ENCODE measurements at regions not wholly inside any gene's neighbourhood (a gene's known extent, or its start where the extent isn't known, plus 50 kb on each side); places are given as distances from the start of the nearest gene placed in this dataset.

DNA sequence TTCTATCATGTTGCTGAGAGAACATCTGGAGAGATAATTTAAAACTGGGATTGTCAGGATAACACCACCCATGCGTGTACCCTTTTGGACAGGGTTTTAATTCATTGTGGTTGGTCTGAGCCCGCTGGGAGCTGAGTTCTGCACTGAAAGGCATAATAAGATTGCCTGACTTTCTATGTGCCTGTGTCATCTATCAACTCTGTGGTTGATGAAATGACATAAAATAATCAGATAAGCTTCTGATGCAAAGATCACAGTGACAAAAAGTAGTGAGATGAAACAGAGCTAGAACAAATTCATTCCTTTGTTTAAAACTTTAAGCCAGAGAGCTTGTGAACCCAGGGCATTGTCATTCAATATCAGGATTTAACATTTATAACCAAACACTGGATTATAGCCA lies 98.7 kb downstream of the BBS10 start:
- DNase-seq (ENCODE audit: low read depth), result no peak
- TF ChIP-seq, protein P1, sequence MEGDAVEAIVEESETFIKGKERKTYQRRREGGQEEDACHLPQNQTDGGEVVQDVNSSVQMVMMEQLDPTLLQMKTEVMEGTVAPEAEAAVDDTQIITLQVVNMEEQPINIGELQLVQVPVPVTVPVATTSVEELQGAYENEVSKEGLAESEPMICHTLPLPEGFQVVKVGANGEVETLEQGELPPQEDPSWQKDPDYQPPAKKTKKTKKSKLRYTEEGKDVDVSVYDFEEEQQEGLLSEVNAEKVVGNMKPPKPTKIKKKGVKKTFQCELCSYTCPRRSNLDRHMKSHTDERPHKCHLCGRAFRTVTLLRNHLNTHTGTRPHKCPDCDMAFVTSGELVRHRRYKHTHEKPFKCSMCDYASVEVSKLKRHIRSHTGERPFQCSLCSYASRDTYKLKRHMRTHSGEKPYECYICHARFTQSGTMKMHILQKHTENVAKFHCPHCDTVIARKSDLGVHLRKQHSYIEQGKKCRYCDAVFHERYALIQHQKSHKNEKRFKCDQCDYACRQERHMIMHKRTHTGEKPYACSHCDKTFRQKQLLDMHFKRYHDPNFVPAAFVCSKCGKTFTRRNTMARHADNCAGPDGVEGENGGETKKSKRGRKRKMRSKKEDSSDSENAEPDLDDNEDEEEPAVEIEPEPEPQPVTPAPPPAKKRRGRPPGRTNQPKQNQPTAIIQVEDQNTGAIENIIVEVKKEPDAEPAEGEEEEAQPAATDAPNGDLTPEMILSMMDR (conservative IDR thresholded peaks at IDR 0.05; ENCODE audit: low read depth, low read length), result no peak
- no peak overlapping the region for H3K4me3 ChIP-seq (ENCODE audit: low read depth, low read length)

DNA sequence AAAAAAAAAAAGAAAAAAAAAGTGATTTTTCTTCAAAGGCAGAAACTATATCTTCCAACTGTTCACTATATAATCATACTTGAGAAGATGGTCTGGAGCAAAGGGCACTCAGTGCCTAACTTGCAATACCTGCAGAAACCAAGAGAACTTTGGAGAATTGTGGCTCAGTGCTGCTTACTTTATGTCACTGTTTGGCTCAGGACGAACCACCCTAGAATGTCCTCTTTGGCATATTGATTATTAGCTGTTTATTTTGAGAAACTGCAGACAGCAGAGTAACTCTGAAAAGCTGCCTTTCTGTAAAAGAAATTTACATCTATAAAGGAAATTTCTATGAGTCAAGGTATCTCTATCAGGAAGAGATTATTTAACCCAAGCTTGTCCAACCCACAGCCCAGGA lies 100.2 kb downstream of the BBS10 start:
- TF ChIP-seq, protein P1 (conservative IDR thresholded peaks at IDR 0.05; ENCODE audit: low read depth, low read length), result no peak
- DNase-seq (ENCODE audit: low read depth), result no peak
- H3K4me3 ChIP-seq (ENCODE audit: low read depth, low read length), result no peak overlapping the region

DNA sequence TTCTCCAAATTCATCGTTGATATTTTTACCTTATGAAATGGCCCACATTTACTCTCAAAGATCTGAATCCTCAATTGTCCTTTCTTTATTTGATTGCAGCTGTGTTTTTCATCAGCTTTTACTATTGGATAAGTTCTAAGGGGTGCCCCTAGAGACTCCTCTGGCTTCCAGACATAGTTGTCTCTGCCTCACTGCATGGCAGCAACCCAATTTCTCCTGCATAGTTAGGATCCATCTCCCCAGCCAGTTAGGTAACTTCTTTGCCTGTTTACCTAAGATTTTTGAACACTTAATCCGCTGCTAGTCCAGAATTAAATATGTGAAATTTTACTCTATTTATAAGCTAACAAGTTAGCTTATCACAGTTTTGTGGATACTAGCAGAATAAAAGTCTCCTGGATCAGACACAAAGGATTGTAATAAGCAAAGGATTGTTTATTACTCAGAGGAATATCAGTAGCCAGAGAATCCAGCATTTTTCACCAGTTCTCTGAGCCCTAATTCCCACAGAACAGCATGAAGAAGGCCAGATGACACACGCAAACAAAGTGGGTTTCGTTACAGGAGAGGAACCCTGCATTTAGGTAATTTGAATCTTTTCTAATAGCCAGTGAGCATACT lies 101.1 kb downstream of the BBS10 start:
- TF ChIP-seq, protein P1 (conservative IDR thresholded peaks at IDR 0.05; ENCODE audit: low read depth, low read length), result no peak

DNA sequence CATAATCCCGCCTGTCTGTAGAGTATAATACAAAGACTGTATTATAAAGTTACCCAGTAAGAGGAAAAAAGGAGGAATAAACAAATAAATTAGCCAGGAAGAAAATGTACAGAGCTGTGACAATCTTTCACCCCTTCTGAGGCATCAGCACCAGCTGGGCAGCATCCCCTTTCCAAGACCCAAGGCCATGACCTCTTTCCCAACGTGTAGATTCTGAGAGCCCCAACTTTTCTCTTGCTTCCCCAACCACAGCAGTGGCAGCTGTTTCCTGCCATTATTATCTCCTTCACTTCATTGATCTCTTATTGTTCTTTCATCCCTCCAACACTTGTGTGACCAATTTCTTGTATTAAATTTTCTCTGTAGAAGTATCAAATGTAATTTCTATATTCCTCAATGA lies 101.6 kb downstream of the BBS10 start:
- no peak for DNase-seq (ENCODE audit: low read depth)
- TF ChIP-seq, protein P1 (conservative IDR thresholded peaks at IDR 0.05; ENCODE audit: low read depth, low read length), result no peak
- H3K4me3 ChIP-seq (ENCODE audit: low read depth, low read length), result no peak overlapping the region

More for the DNA sequence above, 101.1 kb downstream of the BBS10 start:
- peak; percentile 70 for DNase-seq (ENCODE audit: low read depth)
- H3K4me3 ChIP-seq (ENCODE audit: low read depth, low read length), result no peak overlapping the region

DNA sequence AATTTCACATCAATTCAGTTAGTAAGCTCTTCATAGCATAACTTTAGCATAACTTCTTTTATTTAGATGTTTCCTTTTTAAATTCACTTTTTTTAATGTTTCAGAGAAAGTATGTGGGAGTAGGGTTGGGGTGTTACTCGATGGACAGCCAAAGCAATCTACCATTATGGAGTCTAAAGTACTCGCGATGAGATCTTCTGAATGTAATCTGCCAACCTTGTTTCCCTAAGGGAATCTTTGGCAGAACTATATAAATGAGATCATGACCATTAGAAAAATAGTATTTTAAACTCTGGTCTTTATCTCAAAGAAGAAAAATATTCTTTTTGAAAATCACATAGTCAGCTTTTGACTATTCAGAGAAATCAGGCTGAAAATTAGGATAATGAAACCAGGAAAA lies 103.9 kb downstream of the BBS10 start:
- no peak overlapping the region for H3K4me3 ChIP-seq (ENCODE audit: low read depth, low read length)
- TF ChIP-seq, protein P1 (conservative IDR thresholded peaks at IDR 0.05; ENCODE audit: low read depth, low read length), result no peak
- no peak for DNase-seq (ENCODE audit: low read depth)

DNA sequence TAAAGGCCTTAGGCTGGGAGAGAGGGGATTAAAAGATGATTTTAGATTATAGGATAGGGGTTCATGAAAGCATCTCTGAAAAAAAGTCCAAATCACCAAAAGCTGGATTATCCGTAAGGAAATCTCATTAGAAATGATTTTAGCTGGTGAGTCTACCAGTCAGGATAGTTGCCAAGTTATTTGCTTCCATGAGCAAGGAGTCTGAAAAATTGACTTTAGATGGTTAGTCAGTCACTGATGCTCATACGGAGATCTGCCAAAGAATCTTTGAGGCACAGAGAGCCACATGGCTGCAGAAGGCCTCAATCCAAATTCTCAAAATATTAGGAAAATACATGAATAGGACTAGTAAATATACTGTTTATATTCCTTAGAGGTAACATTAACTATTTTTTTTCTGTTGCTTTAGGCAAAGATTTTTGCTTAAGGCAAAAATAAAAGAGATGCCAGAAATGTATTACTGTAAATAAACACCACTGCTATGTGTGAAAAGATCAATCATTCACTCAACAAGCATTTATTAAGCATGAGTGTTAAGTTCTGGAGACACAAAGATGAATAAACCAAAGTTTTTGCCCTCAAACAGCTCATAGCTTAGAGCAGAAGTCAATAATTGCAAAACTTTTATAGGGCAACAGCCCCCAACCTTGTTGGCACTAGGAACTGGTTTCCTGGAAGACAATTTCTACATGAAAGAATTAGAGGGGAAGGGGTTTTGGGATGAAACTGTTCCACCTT lies 105.2 kb downstream of the BBS10 start:
- DNase-seq (ENCODE audit: low read depth), result no peak
- TF ChIP-seq, protein P1 (conservative IDR thresholded peaks at IDR 0.05; ENCODE audit: low read depth, low read length), result no peak
- no peak overlapping the region for H3K4me3 ChIP-seq (ENCODE audit: low read depth, low read length)

DNA sequence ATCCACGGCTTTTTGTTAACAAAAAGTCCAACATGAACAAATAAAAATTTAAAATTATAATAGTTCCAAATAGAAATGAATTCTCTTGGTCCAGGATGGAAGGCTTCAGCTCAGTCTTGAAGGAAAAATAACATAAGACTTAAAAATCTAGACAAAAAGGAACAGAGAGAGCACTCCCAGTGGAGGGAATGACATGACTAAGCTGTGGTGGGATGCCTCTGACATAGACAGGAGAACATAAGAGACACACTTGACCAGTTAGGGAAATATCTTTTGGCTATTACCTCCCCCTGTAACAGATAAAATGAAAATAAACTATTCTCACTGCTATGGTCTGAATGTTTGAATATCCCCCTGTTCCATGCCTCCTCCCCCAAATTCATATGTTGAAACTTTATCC lies 106.8 kb downstream of the BBS10 start:
- TF ChIP-seq, protein P1 (conservative IDR thresholded peaks at IDR 0.05; ENCODE audit: low read depth, low read length), result peak; percentile 13
- H3K4me3 ChIP-seq (ENCODE audit: low read depth, low read length), result no peak overlapping the region
- DNase-seq (ENCODE audit: low read depth), result no peak
